ENCODE measurements at regions not wholly inside any gene's neighbourhood (a gene's known extent, or its start where the extent isn't known, plus 50 kb on each side); places are given as distances from the start of the nearest gene placed in this dataset.

DNA sequence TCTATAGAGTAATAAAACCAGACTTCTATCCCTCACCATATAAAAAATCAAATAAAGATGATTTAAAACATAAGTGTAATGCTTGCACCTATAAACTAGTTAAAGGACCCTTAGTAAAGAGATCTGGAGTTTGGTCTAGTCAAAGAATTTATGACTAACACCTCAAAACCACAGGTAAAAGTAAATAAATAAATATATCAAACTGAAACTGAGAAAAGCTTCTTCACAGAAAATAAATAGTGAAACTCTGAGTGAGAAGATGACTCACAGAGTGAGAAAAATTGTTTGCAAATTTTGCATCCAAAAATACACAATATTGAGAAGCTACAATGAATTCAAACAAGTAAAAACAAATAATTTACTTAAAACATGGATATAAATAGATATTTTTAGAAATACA lies 387.8 kb downstream of the KDM5D start:
- no peak for TF ChIP-seq SUZ12 (IDR thresholded peaks at IDR 0.05; ENCODE audit: extremely low read depth, insufficient read depth, insufficient read length)
- TF ChIP-seq YY1 (IDR thresholded peaks at IDR 0.05; ENCODE audit: insufficient read depth, insufficient read length), result no peak
